Astrocyte of the hippocampus (primary cell): ENCODE measurements at regions not wholly inside any gene's neighbourhood (a gene's known extent, or its start where the extent isn't known, plus 50 kb on each side); places are given as distances from the start of the nearest gene placed in this dataset.
"Not testable (repeated sequence)": the region's sequence is repeated elsewhere in the genome, so short reads cannot be mapped to it uniquely, and the experiment has no call there.

ENCODE experiments used
- DNase-seq: peaks from one replicate; pipeline ENCODE4 v3.0.0; 2011; ENCODE audit warnings: low read depth, low spot score

DNA sequence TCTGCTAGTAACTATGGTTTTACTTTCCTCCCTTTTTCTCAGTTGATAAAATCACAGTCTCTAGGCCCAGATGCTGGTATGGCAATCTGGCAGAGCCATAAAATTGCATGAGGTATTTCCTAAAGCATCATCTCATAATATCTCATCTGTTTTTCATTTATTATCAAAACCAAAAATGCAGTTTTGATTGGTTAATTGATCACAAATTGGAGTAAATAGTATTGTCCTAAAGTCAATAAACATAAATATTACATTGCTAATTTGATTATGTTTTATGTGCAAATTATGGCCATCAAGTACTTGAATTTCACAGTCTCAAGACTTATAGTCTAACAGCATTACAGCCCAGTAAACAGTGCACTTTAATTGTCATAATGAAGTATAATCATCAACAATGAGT lies 2365.6 kb downstream of the ARAP2 start:
- no peak for DNase-seq

DNA sequence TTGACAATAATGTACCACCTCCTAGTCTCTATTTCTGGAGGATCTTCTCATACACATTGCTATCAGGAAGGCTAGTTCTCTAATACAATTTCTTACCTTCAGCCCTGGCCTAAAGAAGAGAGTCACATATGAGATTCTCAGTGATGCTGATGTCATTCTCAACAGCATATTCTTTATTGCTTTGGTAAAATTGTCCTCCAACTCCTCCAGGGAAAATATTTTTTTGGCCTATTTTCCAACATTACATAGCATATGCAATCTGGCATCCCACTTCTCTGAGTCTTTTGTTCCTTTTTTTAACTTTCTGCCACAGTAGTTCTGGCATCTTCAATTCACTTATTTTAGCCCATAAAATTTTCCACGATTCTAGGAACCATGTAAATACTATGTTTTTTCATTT lies 2363.1 kb downstream of the ARAP2 start:
- no peak for DNase-seq

DNA sequence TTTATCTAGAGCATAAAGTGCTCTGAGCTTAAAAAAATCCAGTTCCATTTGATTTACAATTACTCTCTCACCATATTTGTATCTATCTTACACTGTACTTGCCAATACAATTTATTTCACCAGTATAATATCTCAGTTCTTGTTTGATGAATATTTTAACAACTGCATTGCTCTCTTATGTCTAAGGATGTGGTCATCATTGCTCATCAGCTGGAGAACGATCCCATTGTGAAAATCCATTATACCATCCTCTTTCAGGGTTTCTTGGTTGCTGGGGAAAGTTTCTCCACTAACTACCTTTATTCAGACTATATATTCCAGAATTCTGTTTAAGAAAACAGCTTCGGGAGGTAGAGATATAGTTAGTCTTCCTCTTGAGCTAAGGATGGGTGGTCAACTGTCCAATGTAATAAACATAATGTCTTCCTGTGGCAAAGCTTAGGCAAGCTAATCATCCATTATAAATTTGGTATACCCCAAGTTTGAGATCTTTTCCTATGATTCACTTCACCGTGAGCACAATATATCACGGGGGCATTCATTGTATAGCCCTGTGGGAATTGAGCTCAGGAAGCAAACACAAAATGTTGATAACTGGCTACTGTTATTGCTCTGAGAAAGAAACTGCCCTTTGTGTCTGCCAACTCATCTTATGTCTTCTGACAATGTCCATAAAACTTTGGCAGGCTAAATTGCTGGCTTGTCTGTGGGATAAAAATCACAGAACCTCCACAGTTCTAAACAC lies 2361.9 kb downstream of the ARAP2 start:
- no peak for DNase-seq

DNA sequence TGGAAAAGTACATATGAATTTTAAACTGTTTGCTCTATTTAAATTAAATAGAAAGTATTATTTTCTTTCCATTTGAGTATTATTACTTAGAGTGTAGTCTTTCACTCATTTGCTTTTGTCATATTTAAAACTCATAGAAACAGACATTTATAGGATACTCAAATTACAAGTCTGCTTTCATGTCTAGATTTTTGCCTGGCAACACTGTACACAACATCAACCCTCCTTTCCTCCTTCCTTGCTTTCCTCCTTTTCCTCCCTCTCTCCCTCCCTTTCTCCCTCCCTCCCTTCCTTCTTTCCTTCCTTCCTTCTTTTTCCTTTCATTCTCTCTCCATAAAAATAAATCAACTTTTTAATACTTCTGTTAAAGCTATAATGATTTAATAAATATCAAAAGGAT lies 2361.2 kb downstream of the ARAP2 start:
- no peak for DNase-seq

DNA sequence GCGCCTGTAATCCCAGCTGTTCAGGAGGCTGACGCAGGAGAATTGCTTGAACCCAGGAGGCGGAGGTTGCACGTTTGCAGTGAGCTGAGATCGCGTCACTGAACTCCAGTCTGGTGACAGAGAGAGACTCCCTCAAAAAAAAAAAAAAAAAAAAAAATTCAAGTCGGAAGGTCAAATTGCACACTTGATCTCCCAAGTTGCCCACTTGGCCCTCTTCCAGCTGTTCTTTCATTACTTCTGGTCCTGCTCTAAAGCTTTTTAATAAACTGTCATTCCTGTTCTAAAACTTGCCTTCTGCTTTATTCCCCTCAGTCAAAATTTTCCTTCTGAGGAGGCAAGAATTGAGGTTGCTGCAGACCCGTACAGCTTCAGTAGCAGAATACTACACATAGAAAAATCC lies 2358.0 kb downstream of the ARAP2 start:
- no peak for DNase-seq

DNA sequence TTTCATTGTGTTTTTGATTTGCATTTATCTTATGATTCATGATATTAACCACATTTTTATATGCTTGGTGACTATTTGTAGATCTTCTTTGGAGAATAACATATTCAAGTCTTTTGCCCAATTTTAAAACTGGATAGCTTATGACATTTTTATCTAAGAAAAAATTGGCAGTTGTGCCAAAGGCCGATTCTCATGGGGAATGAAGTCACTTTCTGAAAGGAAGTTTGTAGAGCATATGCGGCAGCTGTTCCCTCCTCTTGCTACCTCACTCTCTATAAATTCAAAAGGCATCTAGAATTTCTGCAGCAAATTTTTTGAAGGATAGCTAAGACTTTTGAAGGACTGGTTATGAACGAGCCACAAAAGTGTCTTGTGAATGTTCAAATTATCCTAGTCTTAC lies 2353.5 kb downstream of the ARAP2 start:
- no peak for DNase-seq

DNA sequence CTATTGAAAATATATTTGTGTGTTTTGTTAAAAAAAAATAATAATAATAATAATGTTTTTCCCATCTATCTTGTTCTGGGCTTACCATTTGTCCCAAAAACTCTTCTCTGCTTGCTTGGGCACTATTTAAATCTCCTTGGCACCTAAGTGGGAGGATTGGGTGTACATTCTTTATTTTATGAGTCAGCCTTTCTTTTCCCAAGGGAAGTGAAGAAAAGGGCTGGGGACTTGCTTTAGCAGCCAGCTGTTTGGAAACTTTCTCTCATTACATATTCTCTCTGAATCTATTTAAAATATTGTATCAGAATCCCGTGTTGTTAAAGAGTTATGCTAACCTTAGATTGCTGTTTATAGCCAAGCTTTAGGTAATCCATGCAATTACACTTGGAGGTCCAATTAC lies 2332.4 kb downstream of the ARAP2 start:
- DNase-seq: no peak

DNA sequence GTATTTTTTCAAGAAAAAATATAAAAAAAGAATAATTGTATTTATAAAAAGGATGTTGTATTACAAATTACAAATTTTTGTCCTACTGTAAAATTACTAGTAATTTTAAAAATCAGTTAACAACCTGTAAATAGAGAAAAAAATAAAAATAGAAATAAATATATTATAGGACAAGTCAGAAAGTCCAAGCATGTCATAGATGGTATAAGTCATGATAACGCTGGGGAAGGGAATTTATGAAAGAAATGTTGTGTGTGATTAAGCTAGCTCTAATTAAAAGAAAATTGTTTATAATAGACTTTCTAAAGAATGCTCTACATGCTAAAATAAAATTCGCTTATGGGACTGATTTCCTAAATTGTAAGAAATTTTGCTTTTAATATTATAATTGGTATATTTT lies 2329.9 kb downstream of the ARAP2 start:
- DNase-seq: no peak

DNA sequence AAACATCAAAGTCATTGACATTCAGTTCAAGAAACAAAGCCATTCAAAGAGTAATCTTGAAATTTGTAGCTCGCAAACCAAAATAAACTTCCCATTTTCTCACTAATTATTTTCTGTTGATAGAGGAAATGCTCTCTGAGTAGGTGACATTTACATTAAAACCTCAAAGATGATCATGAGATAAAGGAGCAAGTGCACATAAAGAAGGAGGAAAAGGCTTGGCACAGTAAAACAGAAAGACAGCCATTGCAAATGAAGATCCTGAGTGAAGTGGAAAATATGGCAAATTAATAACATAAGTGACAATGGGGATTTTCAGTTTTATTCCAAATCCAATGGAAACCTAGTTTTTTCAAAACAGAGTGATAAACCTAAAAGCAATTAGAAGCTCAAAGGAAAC lies 2320.8 kb downstream of the ARAP2 start:
- no peak for DNase-seq

DNA sequence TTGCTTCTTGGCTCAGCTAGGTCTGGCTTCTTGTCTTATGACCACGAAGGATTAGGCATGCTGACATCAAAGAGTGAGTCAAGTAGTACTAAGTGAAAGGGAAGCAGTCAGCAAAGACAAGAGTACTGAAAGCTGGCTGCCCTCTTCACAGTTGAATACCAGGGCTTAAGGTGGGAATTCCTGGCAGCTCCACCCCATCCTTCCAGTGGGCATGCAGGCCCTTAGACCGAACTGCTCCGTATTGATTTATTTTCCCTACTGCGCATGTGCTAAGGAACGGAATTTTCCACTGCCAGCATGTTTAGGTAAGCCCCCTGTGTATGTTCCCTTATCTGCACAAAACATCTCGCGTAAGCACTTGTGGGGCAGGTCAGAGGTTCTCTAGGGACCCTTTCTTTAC lies 2320.1 kb downstream of the ARAP2 start:
- peak; percentile 61 for DNase-seq

DNA sequence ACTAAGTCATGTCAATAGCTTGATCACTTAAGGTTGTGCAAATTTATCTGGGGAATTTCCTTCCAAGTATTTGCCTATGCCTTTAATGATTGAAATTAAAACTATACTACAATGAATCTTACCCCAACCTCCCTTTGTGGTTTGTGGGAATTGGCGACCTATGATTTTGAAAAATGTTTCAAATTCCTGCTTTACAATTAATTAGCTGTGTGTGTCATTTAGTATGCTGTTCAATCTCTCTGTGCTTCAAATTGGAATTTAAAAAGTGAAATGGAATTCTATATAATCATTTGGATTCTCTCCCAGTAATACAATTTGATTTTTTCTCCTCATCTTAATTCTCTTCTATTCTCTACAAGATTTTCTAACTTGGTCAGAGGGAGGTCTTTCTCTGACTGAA lies 2319.5 kb downstream of the ARAP2 start:
- peak; percentile 14 for DNase-seq

DNA sequence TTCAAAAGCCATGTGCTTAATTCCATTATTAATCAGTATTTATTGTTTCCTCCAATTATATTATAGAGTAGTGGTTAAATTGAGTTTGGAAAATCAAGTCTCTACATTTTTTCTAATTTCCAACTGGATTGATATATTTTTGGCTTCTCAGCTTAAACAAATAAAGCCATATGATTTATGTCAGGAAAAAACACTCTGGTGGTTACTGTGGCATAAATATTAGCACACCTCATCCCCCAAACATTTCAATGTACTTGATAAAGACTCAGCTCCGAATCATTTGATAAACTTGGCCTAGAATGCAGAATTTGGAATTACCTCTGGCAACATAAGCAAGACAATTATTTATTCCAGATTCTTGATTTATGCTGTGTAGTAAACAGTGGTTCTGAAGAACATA lies 2313.8 kb downstream of the ARAP2 start:
- DNase-seq: peak; percentile 18

DNA sequence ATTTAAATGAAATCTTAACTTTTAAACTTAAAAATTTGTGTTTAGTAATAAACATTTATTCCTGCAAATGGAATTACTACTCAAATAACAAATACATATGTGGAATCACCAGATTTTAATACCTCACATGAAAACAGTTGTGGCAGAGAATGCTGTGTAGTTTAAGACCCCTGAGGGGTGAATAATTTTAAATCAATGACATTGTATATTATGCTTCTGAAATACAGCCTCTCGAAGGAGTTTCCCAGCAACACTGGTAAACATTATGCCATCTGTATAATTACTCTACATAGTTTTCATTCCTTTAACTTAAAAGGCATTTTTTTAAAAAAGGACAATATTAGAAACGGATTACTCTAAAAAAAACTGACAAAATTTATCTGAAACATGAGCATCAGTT lies 2313.3 kb downstream of the ARAP2 start:
- DNase-seq: peak; percentile 2

DNA sequence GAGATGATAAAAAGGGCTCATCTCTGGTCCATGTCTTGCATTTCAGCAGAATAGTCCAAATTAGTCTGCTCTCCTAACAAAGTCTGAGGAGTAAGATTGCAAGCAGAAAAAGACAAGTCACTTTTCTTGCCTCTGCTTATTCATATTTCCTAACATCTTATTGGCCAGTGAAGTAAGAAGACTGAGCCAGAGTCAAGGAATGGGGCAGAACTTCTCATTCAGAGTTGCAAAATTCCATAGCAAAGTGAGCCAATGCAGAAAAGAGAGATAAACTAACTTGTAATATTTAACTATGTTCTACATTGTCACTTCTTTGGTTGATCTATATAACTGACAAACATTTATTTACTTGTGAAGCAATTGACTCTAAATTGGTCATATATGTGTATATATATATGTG lies 2304.0 kb downstream of the ARAP2 start:
- DNase-seq: no peak

DNA sequence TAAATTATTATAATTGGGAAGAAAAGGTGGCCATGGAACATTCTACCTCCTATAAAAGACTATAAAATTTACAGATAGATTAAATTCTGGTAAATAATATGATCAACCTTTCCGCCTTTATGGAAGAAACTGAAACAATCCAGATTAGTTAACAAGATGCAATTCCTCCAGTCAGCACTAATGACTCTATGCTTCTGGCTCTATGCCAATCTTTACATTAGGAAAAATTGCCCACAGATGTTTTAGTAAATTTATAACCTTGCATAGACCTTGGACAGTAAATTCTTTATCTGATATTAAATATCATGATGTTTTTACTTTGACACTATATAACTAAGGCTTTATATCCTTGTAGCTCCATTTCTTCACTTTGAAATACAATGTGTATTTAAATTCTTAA lies 2302.5 kb downstream of the ARAP2 start:
- DNase-seq: no peak

DNA sequence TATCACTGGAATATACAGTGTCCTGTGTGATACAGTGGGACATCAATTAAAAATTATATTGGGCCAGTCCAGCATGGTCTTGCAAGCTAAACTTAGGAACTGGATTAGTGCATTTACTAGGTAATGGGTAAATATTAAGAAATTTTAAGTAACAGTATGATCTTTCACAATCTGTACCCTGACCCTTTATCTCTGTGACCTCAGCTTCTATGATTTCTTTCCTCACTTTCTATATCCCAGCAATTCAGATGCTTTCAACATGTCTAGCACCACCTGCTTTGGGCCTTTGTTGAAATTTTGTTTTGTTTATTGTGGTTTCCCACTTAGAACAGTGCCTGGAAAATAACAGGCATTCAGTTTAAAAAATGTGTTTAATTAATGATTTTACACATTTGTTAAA lies 2295.4 kb downstream of the ARAP2 start:
- no peak for DNase-seq

DNA sequence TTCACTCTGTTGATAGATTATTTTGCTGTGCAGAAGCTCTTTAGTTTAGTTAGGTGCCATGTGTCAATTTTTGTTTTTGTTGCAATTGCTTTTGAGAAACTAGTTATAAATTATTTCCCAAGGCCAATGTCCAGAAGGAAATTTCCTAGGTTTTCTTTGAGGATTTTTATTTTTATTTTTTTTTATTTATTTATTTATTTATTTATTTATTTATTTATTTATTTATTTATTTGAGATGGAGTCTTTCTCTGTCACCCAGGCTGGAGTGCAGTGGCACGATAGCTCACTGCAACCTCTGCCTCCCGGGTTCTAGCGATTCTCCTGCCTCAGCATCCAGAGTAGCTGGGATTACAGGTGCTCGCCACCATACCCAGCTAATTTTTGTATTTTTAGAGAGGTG lies 2290.5 kb downstream of the ARAP2 start:
- not testable (repeated sequence) for DNase-seq

DNA sequence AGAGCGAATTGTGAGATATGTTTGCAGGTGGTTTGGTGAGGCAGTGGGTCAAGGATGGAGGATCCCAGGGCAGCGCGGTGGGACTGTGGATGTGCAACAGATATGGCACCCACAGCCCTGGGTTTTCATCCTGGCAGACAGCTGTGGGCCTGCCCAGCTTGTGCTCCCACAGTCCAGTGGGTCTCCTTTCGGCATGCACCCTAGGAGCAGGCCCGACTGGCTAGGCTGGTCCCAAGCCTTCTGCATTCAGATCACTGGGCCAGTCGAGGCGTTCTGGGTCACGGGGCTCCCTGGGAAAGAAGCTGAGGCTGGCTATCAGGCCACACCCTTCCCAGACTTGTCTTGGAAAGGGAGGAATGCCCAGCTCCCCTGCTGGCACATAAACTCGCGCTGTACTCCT lies 2289.6 kb downstream of the ARAP2 start:
- no peak for DNase-seq

DNA sequence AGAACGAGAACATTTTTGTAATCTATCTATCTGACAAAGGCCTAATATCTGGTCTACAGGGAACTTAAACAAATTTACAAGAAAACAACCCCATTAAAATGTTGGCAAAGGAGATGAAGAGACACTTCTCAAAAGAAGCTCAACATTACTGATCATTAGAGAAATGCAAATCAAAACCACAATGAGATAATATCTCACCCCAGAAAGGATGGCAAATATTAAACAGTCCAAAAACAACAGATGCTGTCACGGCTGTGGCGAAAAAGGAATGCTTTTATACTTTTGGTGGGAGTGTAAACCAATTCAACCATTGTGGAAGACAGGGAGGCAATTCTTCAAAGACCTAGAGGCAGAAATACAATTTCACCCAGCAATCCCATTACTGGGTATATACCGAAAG lies 2284.8 kb downstream of the ARAP2 start:
- DNase-seq: peak; percentile 58

DNA sequence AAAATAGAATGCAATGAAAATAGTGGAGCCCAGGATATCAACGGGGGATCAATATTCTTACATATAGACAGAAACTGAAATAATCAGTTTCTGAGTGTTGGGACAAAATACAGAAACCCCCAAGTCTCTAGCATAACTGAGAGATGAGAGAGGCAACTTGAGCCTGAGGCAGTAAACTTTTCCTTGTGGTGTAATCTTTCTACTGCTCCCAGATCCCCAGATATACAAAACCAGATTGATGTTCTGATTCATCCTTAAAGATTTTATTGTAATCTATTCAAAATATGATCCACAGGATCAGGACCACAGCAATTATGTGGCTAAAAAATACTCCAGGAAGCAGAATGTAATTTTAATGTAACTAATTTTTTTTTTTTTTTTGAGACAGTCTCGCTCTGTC lies 2282.6 kb downstream of the ARAP2 start:
- DNase-seq: no peak

DNA sequence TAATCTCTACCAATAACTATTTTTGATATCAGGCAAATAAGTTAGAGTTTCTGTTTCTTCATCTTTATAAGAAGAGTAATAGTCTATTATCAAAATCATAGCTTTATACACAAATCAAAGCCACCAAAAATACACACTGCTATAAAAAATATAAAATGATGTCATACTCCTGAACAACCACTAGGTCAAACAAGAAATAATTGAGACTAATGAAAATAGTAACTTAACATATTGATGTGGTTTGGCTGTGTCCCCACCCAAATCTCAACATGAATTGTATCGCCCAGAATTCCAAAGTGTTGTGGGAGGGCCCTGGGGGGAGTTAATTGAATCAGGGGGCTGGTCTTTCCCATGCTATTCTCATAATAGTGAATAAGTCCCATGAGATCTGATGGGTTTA lies 2277.5 kb downstream of the ARAP2 start:
- no peak for DNase-seq

DNA sequence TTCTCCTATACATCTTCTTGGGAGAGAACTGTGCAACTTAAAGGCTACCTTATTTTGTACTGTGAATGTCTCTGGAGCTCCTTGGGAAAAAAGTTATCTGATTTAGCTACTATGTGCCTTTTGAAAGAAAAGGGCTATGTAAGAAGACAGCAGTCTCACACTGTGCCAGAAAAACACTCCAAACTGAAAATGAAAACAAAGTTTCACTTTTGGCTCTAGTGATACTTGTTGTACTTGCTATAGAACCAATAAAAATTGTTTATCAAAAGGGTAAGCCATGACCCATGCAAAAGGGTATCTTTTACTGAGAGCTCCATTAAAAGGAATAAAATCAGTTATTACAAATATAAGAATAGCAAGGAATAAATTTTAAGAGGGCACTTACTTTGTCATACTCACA lies 2270.0 kb downstream of the ARAP2 start:
- DNase-seq: no peak

DNA sequence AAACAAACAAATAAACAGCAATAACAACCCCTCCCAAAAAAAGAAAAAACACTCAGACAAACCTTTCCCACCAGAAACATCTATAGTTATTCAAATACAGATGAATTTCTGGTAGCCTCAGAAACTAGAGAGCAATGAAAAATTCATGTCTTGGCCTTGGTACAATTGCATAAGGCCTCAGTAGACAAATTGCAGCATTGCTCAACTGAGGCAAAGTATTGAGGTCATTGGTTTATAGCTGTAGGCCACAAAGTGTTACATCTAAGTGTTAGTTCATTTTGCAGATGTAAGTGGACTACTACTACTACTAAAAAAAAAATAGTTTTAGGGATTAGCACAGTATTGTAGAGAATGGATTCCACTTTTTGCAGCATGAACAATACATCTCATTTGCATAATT lies 2268.3 kb downstream of the ARAP2 start:
- no peak for DNase-seq

DNA sequence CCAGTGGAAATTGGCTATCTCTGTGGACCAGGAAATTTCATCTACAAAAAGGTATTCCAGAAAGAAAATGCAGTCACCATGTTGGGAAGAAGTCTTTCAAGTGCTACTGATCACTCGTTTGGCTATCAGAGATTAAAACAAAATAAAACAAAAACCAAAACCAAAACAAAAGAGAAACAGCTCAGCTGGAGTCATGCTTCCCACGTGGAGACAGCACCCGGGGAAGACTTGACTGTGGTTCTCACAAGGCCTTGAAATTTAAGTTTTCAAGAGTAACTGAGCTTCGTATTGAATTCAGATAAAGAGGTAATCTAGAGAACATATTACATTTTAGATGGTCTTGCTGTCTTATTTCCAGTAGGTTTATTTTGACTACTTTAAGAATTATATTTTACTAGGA lies 2264.5 kb downstream of the ARAP2 start:
- not testable (repeated sequence) for DNase-seq
